SK-N-MC (cell line): ENCODE measurements at regions not wholly inside any gene's neighbourhood (a gene's known extent, or its start where the extent isn't known, plus 50 kb on each side); places are given as distances from the start of the nearest gene placed in this dataset.

ENCODE experiments used
- EZH2 ChIP-seq: fragments of 200-600 bp; sonication (generic); IDR thresholded peaks from one replicate; pipeline ENCODE4 v1.6.1; 2017; ENCODE audit warnings: antibody characterized with exemption
- POLR2AphosphoS5 ChIP-seq: IDR thresholded peaks from 2 replicates; pipeline ENCODE4 v1.6.1; 2012; ENCODE audit warnings: mild to moderate bottlenecking, low read depth, low read length, borderline replicate concordance

- TF ChIP-seq EZH2, result no peak
- TF ChIP-seq POLR2AphosphoS5, result no peak
These were observed 304.2 kb downstream of the EPHA4 start for GRCh38 chr2:221267773-221268425.
